SK-N-MC (cell line): ENCODE measurements at regions not wholly inside any gene's neighbourhood (a gene's known extent, or its start where the extent isn't known, plus 50 kb on each side); places are given as distances from the start of the nearest gene placed in this dataset.

Experiments used
- EZH2 ChIP-seq: fragments of 200-600 bp; sonication (generic); IDR thresholded peaks from one replicate; pipeline ENCODE4 v1.6.1; 2017; ENCODE audit warnings: antibody characterized with exemption
- FOXP2 ChIP-seq: optimal IDR thresholded peaks from 2 replicates; pipeline ENCODE3; 2011; ENCODE audit warnings: mild to moderate bottlenecking, moderate library complexity; ENCODE audit not compliant: insufficient read depth; ENCODE audit errors: extremely low read length, control extremely low read depth
- POLR2AphosphoS5 ChIP-seq: IDR thresholded peaks from 2 replicates; pipeline ENCODE4 v1.6.1; 2012; ENCODE audit warnings: mild to moderate bottlenecking, low read depth, low read length, borderline replicate concordance

- TF ChIP-seq EZH2 (no peak), POLR2AphosphoS5 (no peak), FOXP2 (no peak)
Measured at GRCh38 chr15:95417761-95418160, 912.7 kb upstream of the NR2F2 start.
